ENCODE measurements at regions not wholly inside any gene's neighbourhood (a gene's known extent, or its start where the extent isn't known, plus 50 kb on each side); places are given as distances from the start of the nearest gene placed in this dataset.

DNA sequence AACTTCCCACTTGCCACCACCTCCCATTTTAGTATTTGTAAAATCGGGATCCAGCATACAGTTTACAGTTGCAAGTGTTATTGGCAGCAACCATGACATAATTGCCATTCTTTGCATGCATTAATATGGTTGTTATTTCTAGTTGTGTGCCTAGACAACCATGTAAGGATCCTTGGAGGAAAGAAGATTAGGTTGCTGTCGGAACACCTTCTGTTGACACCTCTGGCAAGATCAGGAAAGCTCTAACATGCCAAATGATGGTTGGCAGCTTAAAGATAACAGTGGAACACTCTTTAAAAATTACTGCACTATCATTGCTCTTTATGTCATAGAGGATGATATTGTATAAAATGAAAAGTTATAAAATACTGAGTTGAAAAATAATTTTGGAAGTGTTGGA, 313.5 kb upstream of the RARB start (continued):
- no peak for TF ChIP-seq CTBP2 (IDR thresholded peaks at IDR 0.05; ENCODE audit: borderline replicate concordance, insufficient read depth, insufficient read length, low read length)
- TF ChIP-seq BCL11A (IDR thresholded peaks at IDR 0.05; ENCODE audit: low read depth in 2 of 2, low read length in 2 of 2): no peak
- no peak for TF ChIP-seq NRF1 (IDR thresholded peaks at IDR 0.05; ENCODE audit: low read depth, low read length)
- TF ChIP-seq RNF2 (IDR thresholded peaks at IDR 0.05; ENCODE audit: borderline replicate concordance, low read depth, low read length, missing control alignments, poor library complexity, severe bottlenecking): no peak
- TF ChIP-seq RXRA (IDR thresholded peaks at IDR 0.05; ENCODE audit: insufficient read depth, low read depth, low read length): no peak
- no peak for TF ChIP-seq KDM1A (IDR thresholded peaks at IDR 0.05; ENCODE audit: borderline replicate concordance, low read length)

Measured in H1 (cell line).